Peyer's patch (tissue), 4 donors: ENCODE measurements at regions not wholly inside any gene's neighbourhood (a gene's known extent, or its start where the extent isn't known, plus 50 kb on each side); places are given as distances from the start of the nearest gene placed in this dataset.

Experiments used
- CTCF ChIP-seq, 6 experiments: fragments of 450-650 bp in 4 of 6; fragments of 200-600 bp in 2 of 6; sonication (generic) in 1 of 6; IDR thresholded peaks; one replicate each; pipeline ENCODE4 v1.5.1; 2017 to 2019; ENCODE audit warnings: antibody characterized with exemption in 6 of 6, mild to moderate bottlenecking in 3 of 6, moderate library complexity in 1 of 6
- POLR2A ChIP-seq, 2 donors: fragments of 450-650 bp; IDR thresholded peaks; one replicate each; pipeline ENCODE4 v1.5.1; 2017; ENCODE audit warnings: antibody characterized with exemption in 2 of 2, mild to moderate bottlenecking in 2 of 2, moderate library complexity in 2 of 2

- TF ChIP-seq CTCF (IDR thresholded peaks at IDR 0.05): no peak
- no peak for TF ChIP-seq POLR2A (IDR thresholded peaks at IDR 0.05)
Observed at GRCh38 chr6:16873698-16874097, 112.4 kb upstream of the ATXN1 start.
